ENCODE measurements at regions not wholly inside any gene's neighbourhood (a gene's known extent, or its start where the extent isn't known, plus 50 kb on each side); places are given as distances from the start of the nearest gene placed in this dataset.

GRCh38 chr18:3350566-3351527 is 88.9 kb downstream of the MYL12B start:
- TF ChIP-seq Cebpa-rat (IDR thresholded peaks at IDR 0.05) = no peak
- H3K4me1 ChIP-seq = peaks cover 0 to 5% (median 0%) of the 10 kb centered on the region in 10 experiments; a peak in 3 of 20 replicates
- no peak overlapping the region for H3K27ac ChIP-seq
- H3K36me3 ChIP-seq = no peaks in the 10 kb centered on the region
- peaks cover 0 to 10% (median 0%) of the 10 kb centered on the region in 11 experiments; a peak in 2 of 22 replicates for H3K9me3 ChIP-seq (replicated peaks in 1 of 11)
- no peak overlapping the region for H3K4me2 ChIP-seq
- H3K27me3 ChIP-seq = no peaks in the 10 kb centered on the region
- H3K9ac ChIP-seq = no peak overlapping the region
- no peak overlapping the region for H3K4me3 ChIP-seq
- H4K20me1 ChIP-seq = no peaks in the 10 kb centered on the region

GRCh38 chr18:3354506-3354905 is 92.6 kb downstream of the MYL12B start:
- H3K4me3 ChIP-seq = no peak overlapping the region
- no peak overlapping the region for H3K4me2 ChIP-seq
- H4K20me1 ChIP-seq = no peaks in the 10 kb centered on the region
- H3K27me3 ChIP-seq = no peaks in the 10 kb centered on the region
- peaks cover 0 to 3% (median 0%) of the 10 kb centered on the region in 11 experiments; a peak in 2 of 22 replicates for H3K9me3 ChIP-seq (replicated peaks in 1 of 11)
- no peak overlapping the region for H3K27ac ChIP-seq
- TF ChIP-seq Cebpa-rat (IDR thresholded peaks at IDR 0.05) = no peak
- H3K36me3 ChIP-seq = no peaks in the 10 kb centered on the region
- H3K4me1 ChIP-seq = no peaks in the 10 kb centered on the region
- no peak overlapping the region for H3K9ac ChIP-seq

GRCh38 chr18:3356614-3357013 is 93.4 kb upstream of the TGIF1 start:
- no peak for TF ChIP-seq Cebpa-rat (IDR thresholded peaks at IDR 0.05)
- Histone ChIP-seq H3K27me3 (no peaks in the 10 kb centered on the region), H3K9me3 (replicated peaks in 1 of 11) (peaks cover 0 to 5% (median 0%) of the 10 kb centered on the region in 11 experiments; a peak in 1 of 22 replicates), H3K4me1 (no peaks in the 10 kb centered on the region), H4K20me1 (no peaks in the 10 kb centered on the region), H3K9ac (no peak overlapping the region), H3K4me2 (no peak overlapping the region), H3K27ac (no peak overlapping the region), H3K4me3 (no peak overlapping the region), H3K36me3 (no peaks in the 10 kb centered on the region)

GRCh38 chr18:3357516-3357915 is 92.5 kb upstream of the TGIF1 start:
- Histone ChIP-seq H3K4me1 (no peaks in the 10 kb centered on the region), H3K4me2 (no peak overlapping the region), H3K4me3 (no peak overlapping the region), H3K9me3 (replicated peaks in 1 of 11) (peaks cover 0 to 5% (median 0%) of the 10 kb centered on the region in 11 experiments; a peak in 1 of 22 replicates), H3K27me3 (no peaks in the 10 kb centered on the region), H4K20me1 (no peaks in the 10 kb centered on the region), H3K27ac (no peak overlapping the region), H3K36me3 (no peaks in the 10 kb centered on the region), H3K9ac (no peak overlapping the region)
- no peak for TF ChIP-seq Cebpa-rat (IDR thresholded peaks at IDR 0.05)

GRCh38 chr18:3358310-3358709 is 91.7 kb upstream of the TGIF1 start:
- Histone ChIP-seq H3K36me3 (no peaks in the 10 kb centered on the region), H3K4me2 (no peak overlapping the region), H3K4me1 (no peaks in the 10 kb centered on the region), H3K4me3 (no peak overlapping the region), H3K9me3 (replicated peaks in 1 of 11) (peaks cover 0 to 5% (median 0%) of the 10 kb centered on the region in 11 experiments; a peak in 1 of 22 replicates), H3K9ac (no peak overlapping the region), H4K20me1 (no peaks in the 10 kb centered on the region), H3K27ac (no peak overlapping the region), H3K27me3 (no peaks in the 10 kb centered on the region)
- TF ChIP-seq Cebpa-rat (IDR thresholded peaks at IDR 0.05) = no peak

GRCh38 chr18:3360211-3360610 is 89.8 kb upstream of the TGIF1 start:
- peaks cover 0 to 5% (median 0%) of the 10 kb centered on the region in 11 experiments; a peak in 1 of 22 replicates for H3K9me3 ChIP-seq (replicated peaks in 1 of 11)

GRCh38 chr18:3367491-3368091 is 82.4 kb upstream of the TGIF1 start:
- Histone ChIP-seq H3K9ac (no peak overlapping the region), H3K4me3 (no peak overlapping the region), H3K4me1 (peaks cover 0 to 10% (median 0%) of the 10 kb centered on the region in 10 experiments; a peak in 1 of 20 replicates), H3K9me3 (replicated peaks in 1 of 11) (0 out of 22 replicates have a peak, but pooled peaks cover 0 to 3% (median 0%) of the 10 kb centered on the region in 11 experiments), H3K27me3 (no peaks in the 10 kb centered on the region), H3K27ac (no peak overlapping the region), H3K36me3 (no peaks in the 10 kb centered on the region), H3K4me2 (no peak overlapping the region; a peak in 1 of 22 replicates), H4K20me1 (no peaks in the 10 kb centered on the region)
- TF ChIP-seq Cebpa-rat (IDR thresholded peaks at IDR 0.05) = no peak

More at GRCh38 chr18:3360211-3360610, 89.8 kb upstream of the TGIF1 start:
- Histone ChIP-seq H3K9ac (no peak overlapping the region), H3K27ac (no peak overlapping the region), H3K4me1 (no peaks in the 10 kb centered on the region), H3K4me2 (no peak overlapping the region), H4K20me1 (no peaks in the 10 kb centered on the region), H3K27me3 (no peaks in the 10 kb centered on the region), H3K36me3 (no peaks in the 10 kb centered on the region), H3K4me3 (no peak overlapping the region)
- no peak for TF ChIP-seq Cebpa-rat (IDR thresholded peaks at IDR 0.05)

GRCh38 chr18:3368193-3368592 is 81.8 kb upstream of the TGIF1 start:
- no peak overlapping the region for H3K27ac ChIP-seq
- H3K4me3 ChIP-seq = no peak overlapping the region
- no peak overlapping the region for H3K4me2 ChIP-seq
- H3K9me3 ChIP-seq (replicated peaks in 1 of 11) = 0 out of 22 replicates have a peak, but pooled peaks cover 0 to 3% (median 0%) of the 10 kb centered on the region in 11 experiments
- no peaks in the 10 kb centered on the region for H3K27me3 ChIP-seq
- no peak for TF ChIP-seq Cebpa-rat (IDR thresholded peaks at IDR 0.05)
- H3K4me1 ChIP-seq = peaks cover 0 to 10% (median 0%) of the 10 kb centered on the region in 10 experiments; a peak in 1 of 20 replicates
- H3K9ac ChIP-seq = no peak overlapping the region
- no peaks in the 10 kb centered on the region for H4K20me1 ChIP-seq
- H3K36me3 ChIP-seq = no peaks in the 10 kb centered on the region

GRCh38 chr18:3379685-3380084 is 70.3 kb upstream of the TGIF1 start:
- Histone ChIP-seq H3K4me2 (no peak overlapping the region), H3K9ac (no peak overlapping the region), H3K4me3 (no peak overlapping the region), H3K36me3 (no peaks in the 10 kb centered on the region), H3K9me3 (replicated peaks in 1 of 11) (no peaks in the 10 kb centered on the region), H3K27ac (no peak overlapping the region), H3K4me1 (peaks cover 0 to 7% (median 0%) of the 10 kb centered on the region in 10 experiments; a peak in 5 of 20 replicates), H3K27me3 (no peaks in the 10 kb centered on the region), H4K20me1 (no peaks in the 10 kb centered on the region)
- no peak for TF ChIP-seq Cebpa-rat (IDR thresholded peaks at IDR 0.05)
